ENCODE measurements at regions not wholly inside any gene's neighbourhood (a gene's known extent, or its start where the extent isn't known, plus 50 kb on each side); places are given as distances from the start of the nearest gene placed in this dataset.
"Not testable (repeated sequence)": the region's sequence is repeated elsewhere in the genome, so short reads cannot be mapped to it uniquely, and the experiment has no call there.

- no peak for DNase-seq
These were observed 161.2 kb downstream of the TTC8 start for GRCh38 chr14:88985654-88986053.

DNA sequence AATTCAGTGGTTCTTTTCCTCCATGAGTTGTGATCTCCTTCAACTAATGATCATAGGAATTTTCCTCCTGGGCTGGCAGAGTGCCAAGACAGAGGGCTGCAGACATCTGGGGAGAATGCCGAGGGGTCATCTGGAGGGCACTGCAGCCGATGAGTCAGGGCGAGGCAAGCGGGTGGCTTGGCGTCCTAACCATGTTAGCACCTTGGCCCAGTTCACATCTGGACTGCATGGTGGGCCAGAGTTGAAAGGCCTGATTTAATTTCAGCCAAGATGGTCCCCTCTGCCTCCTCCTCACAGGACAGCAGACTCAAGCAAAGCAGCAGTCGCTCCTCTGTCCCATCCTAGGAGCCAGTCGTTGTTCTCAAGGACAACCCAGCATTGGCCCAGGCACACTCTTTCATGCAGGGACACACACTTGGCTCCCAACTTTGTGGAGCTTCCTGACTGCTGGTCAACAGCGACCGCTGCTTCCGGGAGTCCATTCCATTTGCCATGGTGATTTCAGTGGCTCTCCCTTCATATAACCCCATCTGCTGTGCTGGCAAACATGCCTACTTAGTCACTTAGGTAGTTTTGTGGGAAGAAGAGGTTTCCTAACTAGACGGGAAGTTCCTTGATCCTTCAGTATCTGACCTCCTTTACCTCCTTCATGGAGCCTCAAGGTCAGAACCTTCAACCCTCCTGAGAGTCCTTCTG is 161.8 kb downstream of the TTC8 start:
- DNase-seq = no peak

DNA sequence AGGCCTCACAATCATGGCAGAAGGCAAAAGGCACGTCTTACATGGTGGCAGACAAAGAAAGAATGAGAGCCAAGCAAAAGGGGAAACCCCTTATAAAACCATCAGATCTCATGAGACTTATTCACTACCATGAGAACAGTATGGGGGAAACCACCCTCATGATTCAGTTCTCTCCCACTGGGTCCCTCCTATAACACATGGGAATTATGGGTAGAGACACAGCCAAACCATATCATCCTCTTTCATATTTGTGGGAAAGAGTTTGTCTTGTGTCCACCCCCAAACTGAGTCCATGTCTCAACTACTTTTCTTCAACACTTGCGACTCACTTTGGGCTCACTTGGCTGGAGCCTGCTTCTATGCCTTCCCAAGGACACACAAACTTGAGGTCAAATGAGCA is 162.5 kb downstream of the TTC8 start:
- DNase-seq = not testable (repeated sequence)

DNA sequence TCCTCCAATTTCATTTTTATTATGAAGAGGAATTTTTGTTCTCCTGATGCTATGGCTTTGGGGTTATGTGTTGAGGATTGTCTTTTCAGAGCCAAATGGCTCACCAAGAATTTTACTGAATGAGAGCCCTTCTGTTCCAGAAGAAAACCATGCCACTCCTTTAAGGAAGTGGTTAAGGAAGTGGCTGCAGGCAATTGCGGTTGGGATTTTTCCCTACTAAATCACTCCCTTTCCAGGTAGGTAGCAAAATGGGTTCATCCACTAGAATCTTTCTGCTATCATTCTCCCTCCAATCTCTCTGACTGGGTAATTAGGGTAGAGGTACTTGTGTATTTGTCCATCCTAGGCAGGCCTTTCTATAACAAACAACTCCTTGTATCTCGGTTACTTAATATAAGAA is 163.1 kb downstream of the TTC8 start:
- DNase-seq = no peak

DNA sequence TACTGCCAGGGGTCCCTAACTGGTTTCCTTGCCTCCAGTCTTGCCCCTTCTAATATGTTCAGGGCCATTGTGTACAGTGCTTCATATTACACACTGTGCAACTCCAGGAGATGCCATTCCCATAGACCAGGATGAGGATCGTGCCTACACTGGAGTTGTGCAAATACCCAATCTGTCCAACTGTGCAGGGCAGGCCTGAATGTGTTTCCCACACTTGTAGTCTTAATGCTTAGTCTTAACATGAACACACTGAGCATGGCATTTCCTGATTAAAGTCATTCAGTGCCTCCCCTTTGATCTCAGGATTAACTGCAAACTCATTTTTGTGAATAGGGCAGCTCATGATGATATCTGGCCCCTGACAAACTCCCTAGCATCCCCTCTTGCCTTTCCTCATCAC is 165.5 kb downstream of the TTC8 start:
- no peak for DNase-seq

DNA sequence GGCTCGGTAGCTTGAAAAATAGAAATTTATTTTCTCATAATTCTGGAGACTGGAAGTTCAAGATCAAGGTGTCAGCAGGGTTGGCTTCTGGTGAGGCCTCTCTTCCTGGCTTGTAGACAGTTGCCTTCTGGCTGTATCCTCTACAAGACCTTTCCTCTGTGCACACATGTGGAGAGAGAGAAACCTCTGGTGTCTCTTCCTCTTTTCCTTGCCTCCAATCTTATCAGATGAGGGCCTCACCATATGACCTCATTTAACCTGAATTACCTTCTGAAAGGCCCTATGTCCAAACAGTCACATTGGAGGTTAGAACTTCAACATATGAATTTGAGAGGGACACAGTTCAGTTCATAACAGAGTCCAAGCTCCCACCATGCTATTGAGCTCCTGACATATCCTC is 166.4 kb downstream of the TTC8 start:
- no peak for DNase-seq

- no peak for DNase-seq
These were observed 167.6 kb downstream of the TTC8 start for GRCh38 chr14:88992011-88992410.

DNA sequence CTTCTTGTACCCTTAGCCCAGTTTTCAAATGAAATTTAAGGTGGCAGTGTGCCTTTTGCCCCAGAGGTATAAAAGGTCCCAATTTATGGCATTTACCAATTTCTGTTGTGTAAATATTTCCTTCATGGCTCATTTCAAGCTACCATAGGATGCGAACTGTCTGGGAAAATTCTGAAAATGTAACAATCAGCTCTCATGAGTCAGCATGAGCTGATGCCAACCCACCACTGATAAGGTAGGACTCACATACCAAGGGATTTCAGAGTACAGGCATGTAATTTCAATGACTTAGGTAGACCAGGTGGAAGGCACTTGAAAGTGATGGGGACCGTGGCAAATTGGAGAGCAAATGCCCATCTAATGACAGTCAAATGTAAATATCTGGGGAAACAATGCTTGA is 169.5 kb downstream of the TTC8 start:
- DNase-seq = no peak

GRCh38 chr14:88995437-88996198 is 171.2 kb downstream of the TTC8 start:
- DNase-seq = no peak

DNA sequence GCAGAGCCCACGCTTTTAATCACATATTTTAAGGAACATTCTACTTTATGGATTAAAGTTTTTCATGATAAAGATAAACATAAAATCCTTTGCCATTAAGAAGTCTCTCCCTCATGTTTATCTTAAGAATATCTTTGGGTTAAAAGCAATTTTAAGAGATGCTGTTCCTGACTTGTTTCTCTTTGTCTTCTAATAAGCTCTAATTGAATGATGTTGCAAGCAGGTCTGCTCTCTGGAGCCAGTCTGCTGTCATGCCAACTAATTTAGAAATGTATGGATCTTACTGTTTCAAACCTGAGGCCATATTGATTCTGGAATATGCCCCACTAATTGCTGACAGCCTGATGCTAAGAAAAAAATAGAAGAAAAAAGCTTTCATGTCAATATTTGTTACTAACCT is 173.6 kb downstream of the TTC8 start:
- peak; percentile 92 for DNase-seq

GRCh38 chr14:88999137-88999536 is 174.7 kb downstream of the TTC8 start:
- no peak for DNase-seq

DNA sequence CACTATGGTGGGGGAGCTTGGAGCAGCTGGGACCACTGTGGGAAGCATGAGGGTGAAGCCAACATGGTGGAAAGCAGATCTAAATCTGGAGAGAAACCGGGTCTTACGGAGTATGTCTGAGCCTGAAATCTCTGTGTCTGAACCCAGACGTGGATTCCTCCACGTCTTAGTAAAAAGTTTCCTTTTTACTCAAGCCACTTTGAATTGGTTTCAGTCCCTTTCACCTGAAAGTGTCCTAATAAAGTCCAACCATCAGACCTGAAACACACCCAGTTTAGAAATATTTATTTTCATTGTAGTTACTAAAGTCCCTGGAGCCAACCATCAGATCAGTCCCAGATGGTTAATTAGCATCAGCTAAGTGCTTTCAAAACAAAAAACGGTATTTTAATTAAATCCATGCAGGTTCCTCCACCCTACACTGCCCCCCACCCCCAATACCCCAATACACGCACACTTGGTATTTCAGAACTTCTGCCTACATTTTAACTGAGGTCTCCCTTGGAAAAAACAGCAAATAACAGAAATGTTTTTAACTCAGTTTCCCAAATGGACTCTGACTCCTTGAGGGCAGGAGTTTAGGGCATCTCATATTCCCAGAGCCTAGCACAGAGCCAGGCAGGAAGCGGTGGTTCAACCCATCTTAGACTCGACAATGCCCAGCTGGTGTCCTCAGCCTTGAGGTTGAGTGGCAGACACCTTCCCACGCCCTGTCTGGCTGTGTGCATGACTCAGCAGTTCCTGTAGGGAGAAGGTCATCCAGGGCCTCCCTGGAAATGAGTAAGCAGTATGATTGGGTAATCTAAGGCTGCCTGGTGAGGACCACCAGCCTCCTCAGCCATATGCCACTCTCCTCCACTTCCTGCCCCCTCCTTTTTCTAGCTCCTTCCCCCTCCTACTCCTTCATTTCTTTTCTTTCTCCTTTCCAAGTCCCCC is 175.8 kb downstream of the TTC8 start:
- DNase-seq = no peak

- no peak for DNase-seq
These were observed 179.7 kb downstream of the TTC8 start for GRCh38 chr14:89004166-89004565.

- DNase-seq = no peak
These were observed 183.5 kb downstream of the TTC8 start for GRCh38 chr14:89007906-89008305.

DNA sequence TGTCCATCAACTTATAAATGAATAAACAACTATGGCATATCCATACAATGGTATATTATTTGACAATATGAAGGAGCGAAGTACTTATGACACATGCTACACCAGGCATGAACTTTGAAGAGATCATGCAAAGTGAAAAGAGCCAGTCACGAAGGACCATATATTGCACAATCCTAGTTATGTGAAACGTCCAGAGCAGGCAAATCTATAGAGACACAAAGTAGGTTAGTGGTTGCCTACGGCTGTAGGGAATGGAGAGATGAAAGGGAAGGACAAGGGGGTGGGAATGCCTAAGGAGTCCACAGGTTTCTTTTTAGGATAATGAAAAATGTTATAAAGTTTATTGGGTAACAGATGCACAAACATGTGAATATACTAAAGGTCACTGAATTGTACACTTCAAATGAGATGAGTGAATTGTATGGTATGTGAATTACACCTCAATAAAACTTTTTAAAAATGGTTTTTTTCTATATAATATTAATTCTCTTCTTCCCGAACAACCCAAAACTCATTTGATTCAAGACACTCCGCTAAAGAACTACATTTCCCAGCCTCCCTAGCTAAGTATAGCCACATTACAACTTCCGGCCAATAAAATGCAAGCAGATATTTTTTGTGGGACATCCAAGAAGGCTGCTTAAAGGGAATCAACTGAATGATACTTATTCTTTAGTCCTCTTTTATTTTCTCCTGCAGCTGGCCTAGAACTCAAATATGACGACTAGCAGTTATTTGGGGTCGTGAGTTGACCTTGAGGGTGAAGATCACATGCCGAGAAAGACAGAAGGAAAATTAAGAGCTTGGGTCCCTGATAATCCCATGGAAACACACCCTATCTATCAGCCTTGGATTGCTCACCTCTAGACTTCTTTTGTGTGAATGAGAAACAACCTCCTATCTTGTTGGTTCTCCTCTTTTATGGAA is 187.2 kb downstream of the TTC8 start:
- DNase-seq = no peak

DNA sequence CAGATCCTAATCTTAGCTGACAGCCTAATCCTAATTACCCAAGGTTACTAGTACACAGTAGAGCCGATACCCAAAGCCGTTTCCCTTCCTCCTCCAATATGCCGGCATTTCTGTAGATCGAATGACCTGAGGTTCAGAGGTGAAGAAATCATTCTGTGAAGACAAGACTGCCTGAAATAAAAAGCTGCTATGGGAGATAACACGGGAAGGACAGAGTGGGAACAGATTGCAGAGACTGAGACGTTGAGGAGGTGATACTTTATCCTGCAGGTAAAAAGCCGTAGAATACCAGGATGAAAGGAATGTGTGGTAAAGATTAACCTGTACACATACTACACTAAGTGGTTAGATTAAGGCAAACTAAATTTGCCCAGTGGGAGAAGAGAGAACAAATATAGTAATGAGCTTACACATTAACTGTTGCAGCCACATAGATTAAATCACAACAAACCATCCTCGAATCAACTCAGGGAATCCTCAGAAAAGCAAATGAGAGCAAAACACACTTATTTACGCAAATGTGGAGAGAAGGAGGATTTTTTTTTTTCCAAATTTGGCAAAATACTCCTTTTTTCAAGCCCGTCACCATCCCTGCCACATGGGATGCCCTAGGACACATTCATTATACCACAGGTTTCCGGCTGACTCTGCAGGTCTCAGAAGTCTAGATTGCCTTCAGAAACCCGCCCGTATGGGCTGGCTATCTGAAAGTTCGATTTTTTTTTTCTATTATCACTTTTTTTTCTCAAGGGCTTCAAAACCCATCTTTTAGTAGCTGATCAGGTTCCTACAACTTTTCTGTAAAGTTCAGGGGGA is 188.0 kb downstream of the TTC8 start:
- no peak for DNase-seq

DNA sequence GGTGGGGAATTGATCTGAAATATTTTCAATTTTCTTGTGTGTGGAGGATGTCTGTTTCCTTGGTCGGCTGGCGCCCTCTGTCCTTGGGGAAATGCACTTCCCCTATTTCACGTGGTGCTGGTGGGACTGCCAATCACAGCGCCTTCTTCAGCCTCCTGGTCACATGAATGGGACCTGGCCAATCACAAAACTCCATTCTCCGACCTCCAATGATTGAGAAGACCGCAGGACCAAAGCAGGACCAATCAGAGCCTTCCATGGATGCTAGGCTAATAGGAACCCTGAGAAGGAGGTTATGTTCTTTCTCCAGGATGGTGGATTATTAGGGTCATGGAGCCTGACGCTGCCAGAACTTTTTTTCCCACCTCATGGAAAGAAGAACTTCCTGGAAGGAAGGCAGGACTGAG is 188.7 kb downstream of the TTC8 start:
- no peak for DNase-seq

DNA sequence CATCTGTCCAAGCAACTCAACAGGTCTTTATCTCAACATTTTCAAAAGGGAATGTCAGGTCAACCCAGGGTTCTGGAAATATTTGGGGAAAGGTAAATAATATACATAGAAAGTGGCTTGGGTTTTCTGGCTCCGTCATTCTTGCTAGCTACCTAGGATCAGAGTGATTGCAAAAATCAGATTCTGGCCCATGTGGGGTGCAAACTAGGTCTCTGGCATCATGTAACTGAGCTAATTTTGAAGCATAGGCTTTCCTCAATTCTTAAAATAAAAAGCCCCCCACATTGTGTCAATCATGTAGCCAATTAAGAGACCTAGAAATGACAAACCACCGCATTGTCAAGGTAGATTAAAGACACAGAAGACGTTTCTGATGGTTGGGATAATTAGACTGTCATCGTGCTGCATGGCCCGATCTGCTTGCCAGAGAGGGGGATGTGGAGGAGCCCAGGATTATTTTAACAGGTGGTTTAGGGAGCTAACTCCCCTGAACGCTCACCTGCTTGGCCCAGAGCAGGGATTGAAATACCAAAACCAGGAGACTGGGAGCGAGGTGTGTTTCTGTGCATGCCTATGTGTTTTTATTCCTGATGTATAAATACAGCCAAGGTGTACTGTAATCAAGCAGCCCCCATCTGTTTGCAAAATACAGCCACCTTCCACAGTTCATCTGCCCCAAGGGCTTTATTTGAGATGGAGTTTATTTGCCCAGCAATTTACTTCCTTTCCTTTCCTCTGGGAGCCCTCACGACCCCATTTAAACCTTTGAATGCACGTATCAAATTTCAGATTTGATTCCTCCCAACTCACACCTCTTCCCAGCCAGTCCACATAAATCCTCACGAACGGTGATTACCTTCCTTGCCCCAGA is 189.5 kb downstream of the TTC8 start:
- DNase-seq = peak; percentile 98

- no peak for DNase-seq
These were observed 190.1 kb downstream of the TTC8 start for GRCh38 chr14:89014569-89014850.

- DNase-seq = no peak
These were observed 190.6 kb downstream of the TTC8 start for GRCh38 chr14:89015016-89015415.

DNA sequence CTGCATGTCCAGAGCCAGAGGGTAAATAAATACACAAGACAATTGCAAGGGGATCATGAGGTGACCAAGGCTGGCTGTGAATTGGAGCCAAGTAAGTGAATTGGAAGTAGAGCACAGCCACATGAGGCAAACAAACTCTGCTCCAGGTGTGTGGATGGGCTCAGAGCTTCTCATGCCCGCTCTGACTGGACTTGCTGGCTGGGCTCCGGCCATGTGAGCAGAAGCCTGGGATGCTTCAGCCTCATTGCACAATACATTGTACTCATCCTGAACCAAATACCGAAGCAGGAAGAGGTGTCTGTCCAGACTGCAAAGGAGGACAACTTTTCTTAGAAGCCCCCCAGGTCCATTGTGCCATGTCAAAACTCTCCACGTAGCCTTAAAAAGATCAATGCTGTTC is 193.0 kb downstream of the TTC8 start:
- DNase-seq = no peak

Data from NCI-H748 treated with DMSO at 0.1 percent for 48 hours (cell line).